GM10248 (cell line): ENCODE measurements at regions not wholly inside any gene's neighbourhood (a gene's known extent, or its start where the extent isn't known, plus 50 kb on each side); places are given as distances from the start of the nearest gene placed in this dataset.

Experiments used
- CTCF ChIA-PET: fragments of 300-600 bp; sonication (Branson Sonifier 250); formaldehyde crosslinking; extraction: SDS; loops from one replicate; lab custom pipeline; 2021; ENCODE audit warnings: antibody characterized with exemption; lab: Yijun Ruan, JAX
- POLR2A ChIA-PET: fragments of 350-650 bp; sonication (Branson Sonifier 250); formaldehyde crosslinking; extraction: SDS; loops from one replicate; lab custom pipeline; 2020; ENCODE audit warnings: antibody characterized with exemption; lab: Yijun Ruan, JAX
- DNase-seq: peaks from one replicate; pipeline ENCODE4 v3.0.0; 2012; ENCODE audit errors: extremely low spot score
- TF ChIP-seq, protein P1 (sequence below): IDR thresholded peaks from 2 replicates; pipeline ENCODE4 v1.5.1; 2012; ENCODE audit warnings: mild to moderate bottlenecking, low read depth; ENCODE audit errors: extremely low read depth, missing control alignments, control extremely low read depth

DNA sequence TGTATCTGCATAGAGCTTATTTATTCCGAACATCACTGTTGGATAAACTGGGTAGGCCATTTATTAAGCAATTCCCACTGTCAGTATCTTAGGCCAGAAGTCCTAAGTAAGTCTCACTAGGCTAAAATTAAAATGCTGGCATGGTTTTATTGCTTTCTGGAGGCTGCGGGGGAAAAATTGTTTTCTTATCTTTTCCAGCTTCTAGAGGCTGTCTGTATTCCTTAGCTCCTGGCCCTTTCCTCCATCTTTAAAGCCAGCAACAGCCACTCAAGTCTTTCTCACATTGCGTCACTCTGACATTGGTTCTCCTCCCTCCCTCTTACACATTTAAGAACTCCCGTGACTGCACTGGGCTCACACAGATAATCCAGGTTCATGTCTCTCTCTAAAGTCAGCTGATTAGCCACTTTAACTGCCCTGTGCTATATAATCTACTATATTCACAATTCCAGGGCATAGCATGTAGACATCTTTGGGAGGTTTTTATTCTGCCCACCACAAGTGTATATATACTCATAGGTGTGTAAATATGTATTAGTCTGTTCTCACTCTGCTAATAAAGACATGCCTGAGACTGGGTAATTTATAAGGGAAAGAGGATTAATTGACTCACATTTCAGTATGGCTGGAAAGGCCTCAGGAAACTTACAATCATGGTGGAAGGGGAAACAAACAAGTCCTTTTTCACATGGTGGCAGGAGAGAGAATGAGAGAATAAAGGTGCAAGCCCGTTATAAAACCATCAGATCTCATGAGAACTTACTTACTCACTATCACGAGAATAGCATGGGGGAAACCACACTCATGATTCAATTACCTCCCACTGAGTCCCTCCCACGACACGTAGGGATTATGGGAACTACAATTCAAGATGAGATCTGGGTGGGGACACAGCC, 113.5 kb upstream of the SLC7A14 start:
- ChIA-PET POLR2A (no interaction called here), CTCF (interaction anchor here (1.2 kb wide), 1 partner anchor 9 kb away, joined by 4 read pairs; no protein-coding TSS in a partner anchor)
- no peak for DNase-seq
- TF ChIP-seq, protein P1, sequence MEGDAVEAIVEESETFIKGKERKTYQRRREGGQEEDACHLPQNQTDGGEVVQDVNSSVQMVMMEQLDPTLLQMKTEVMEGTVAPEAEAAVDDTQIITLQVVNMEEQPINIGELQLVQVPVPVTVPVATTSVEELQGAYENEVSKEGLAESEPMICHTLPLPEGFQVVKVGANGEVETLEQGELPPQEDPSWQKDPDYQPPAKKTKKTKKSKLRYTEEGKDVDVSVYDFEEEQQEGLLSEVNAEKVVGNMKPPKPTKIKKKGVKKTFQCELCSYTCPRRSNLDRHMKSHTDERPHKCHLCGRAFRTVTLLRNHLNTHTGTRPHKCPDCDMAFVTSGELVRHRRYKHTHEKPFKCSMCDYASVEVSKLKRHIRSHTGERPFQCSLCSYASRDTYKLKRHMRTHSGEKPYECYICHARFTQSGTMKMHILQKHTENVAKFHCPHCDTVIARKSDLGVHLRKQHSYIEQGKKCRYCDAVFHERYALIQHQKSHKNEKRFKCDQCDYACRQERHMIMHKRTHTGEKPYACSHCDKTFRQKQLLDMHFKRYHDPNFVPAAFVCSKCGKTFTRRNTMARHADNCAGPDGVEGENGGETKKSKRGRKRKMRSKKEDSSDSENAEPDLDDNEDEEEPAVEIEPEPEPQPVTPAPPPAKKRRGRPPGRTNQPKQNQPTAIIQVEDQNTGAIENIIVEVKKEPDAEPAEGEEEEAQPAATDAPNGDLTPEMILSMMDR: no peak

DNA sequence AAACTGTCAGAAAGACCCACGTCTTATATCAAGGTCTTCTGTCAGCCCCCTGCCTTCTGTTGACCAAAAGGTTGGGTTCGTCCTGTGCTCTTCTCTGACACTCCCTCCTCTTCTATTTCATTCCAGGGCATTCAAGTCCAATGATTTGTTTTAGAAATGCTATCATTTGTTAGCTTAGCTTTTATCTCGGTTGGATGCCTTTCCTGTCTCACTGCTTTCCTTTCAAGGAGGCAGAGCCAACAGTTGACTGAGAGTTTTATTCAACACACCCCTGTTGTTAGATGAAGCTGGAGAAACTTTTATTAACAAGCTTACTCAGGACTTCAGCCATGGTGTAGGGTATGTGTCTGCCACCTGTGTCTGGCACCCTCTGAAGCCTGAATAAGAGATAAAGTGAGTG, 112.0 kb upstream of the SLC7A14 start:
- ChIA-PET CTCF (interaction anchor here (0.9 to 1.5 kb wide), 3 partner anchors 16 to 284 kb away, joined by 3 to 4 read pairs (median 3); no protein-coding TSS in a partner anchor), POLR2A (no interaction called here)
- TF ChIP-seq, protein P1: no peak
- no peak for DNase-seq

DNA sequence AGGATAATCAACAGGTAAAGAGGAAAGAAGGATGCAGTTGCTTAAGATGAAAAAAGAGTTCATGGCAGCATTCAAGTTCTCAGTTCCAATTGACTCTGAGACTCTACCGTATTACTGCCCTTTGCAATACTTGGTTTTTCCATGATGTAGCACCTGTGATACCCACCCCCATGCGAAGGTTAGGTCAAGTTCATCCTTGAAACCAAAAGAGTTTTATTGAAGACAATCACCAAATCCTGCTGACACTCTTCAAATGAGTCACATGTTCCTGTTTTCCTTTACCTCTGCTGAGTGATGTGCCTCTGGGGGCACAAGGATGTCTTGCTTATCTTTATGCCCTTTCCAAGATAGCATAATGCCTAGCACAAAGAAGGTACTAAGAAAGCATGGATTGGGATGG, 111.3 kb upstream of the SLC7A14 start:
- ChIA-PET POLR2A (no interaction called here), CTCF (interaction anchor here (1.4 kb wide), 1 partner anchor 8 kb away, joined by 5 read pairs; no protein-coding TSS in a partner anchor)
- no peak for DNase-seq

DNA sequence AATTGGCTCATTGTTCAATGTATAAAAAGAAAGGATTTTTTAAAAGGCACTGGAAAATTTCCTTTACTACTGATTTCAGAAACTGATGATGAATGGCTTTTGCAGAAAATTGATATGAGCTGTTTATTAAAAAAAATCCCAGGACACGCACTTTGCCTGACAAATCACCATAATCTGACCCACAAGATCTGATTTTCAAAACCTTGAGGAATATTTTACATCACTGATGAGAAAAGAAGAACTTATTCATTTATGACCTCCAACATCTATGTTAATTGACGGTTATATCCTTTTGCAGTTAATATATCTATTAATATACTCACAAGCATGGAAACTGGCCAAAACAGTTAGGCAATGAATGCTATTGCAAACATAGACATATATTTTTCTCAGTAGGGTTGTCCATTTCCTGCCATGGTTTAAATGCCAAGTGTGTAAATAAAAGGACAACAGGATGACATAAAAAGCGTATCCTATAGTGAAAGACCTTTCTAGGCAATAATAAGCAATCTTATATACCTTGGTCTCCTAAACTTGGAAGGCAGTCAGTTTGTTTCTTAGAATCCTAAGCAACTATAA, 109.7 kb upstream of the SLC7A14 start:
- POLR2A ChIA-PET: no interaction called here
- CTCF ChIA-PET: no interaction called here
- TF ChIP-seq, protein P1: no peak
- DNase-seq: no peak

More for the DNA sequence above, 111.3 kb upstream of the SLC7A14 start:
- TF ChIP-seq, protein P1: no peak

DNA sequence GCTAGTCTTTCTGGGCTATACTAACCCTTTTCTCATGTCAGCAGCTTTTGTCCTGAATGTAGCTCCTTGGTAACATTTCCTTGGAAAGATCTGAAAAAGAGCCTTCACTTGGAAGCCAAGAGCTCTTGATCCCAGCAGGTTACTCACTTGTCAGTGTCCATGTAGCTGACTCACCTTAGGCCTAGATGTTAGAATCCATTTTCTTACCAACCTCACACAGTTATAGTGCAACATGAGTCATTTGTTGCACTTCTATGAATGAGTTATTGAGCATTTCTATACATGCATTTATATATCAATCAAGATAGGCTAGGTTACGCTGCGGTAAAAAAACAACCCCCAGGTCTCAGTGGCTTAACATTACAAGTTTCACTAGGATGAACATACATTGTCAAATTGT, 106.8 kb upstream of the SLC7A14 start:
- DNase-seq: no peak
- CTCF ChIA-PET: interaction anchor here (0.9 to 1.3 kb wide), 4 partner anchors 9 to 282 kb away, joined by 3 to 4 read pairs (median 3); no protein-coding TSS in a partner anchor
- TF ChIP-seq, protein P1: no peak
- POLR2A ChIA-PET: no interaction called here

DNA sequence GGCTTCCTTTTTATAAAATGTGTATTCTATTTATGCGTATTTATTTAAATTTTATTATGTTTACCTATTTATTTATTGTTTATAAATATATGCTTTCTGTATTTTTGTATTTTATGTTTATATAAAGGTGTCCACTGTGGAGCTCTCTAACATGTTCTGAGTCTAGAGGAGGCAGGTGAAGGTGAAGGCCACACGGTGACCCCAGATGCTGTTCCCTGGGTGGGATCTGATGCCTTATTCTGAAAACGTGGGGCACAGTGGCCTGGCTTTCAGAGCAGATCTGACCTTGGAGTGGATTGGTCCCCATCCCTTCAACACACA, 104.7 kb upstream of the SLC7A14 start:
- ChIA-PET CTCF (interaction anchor here (0.8 to 2.4 kb wide), 6 partner anchors 8 to 280 kb away, joined by 3 to 29 read pairs (median 4); no protein-coding TSS in a partner anchor), POLR2A (no interaction called here)
- TF ChIP-seq, protein P1: no peak
- no peak for DNase-seq
